Ectodermal cell (in vitro differentiated cells): ENCODE measurements at regions not wholly inside any gene's neighbourhood (a gene's known extent, or its start where the extent isn't known, plus 50 kb on each side); places are given as distances from the start of the nearest gene placed in this dataset.
"Not testable (repeated sequence)": the region's sequence is repeated elsewhere in the genome, so short reads cannot be mapped to it uniquely, and the experiment has no call there.

Experiments used
- H3K27ac ChIP-seq: 2 replicates; pipeline ENCODE4 v1.7.0; 2013; ENCODE audit warnings: mild to moderate bottlenecking, low read depth, low read length; ENCODE audit not compliant: insufficient read depth, poor library complexity, severe bottlenecking
- H3K27me3 ChIP-seq: 2 replicates; pipeline ENCODE4 v1.7.0; 2013; ENCODE audit warnings: mild to moderate bottlenecking, low read length; ENCODE audit not compliant: insufficient read depth, control insufficient read depth, poor library complexity, severe bottlenecking
- H3K36me3 ChIP-seq: one replicate; pipeline ENCODE4 v1.7.0; 2013; ENCODE audit warnings: low read length; ENCODE audit not compliant: control insufficient read depth, insufficient read depth
- H3K4me1 ChIP-seq: one replicate; pipeline ENCODE4 v1.7.0; 2013; ENCODE audit warnings: low read length; ENCODE audit not compliant: control insufficient read depth, insufficient read depth
- H3K4me3 ChIP-seq: 2 replicates; pipeline ENCODE4 v1.7.0; 2013; ENCODE audit warnings: low read depth, low read length, control low read depth; ENCODE audit not compliant: insufficient read depth
- H3K9me3 ChIP-seq: 2 replicates; pipeline ENCODE4 v1.7.0; 2013; ENCODE audit warnings: mild to moderate bottlenecking, low read length, moderate library complexity; ENCODE audit not compliant: control insufficient read depth
- WGBS, 2 experiments: methylation state at CpG; one replicate each; pipeline ENCODE4 v1.1.7; 2013; ENCODE audit warnings: missing lambda C conversion rate in 2 of 2; 5-methylcytosine and 5-hydroxymethylcytosine counted together

DNA sequence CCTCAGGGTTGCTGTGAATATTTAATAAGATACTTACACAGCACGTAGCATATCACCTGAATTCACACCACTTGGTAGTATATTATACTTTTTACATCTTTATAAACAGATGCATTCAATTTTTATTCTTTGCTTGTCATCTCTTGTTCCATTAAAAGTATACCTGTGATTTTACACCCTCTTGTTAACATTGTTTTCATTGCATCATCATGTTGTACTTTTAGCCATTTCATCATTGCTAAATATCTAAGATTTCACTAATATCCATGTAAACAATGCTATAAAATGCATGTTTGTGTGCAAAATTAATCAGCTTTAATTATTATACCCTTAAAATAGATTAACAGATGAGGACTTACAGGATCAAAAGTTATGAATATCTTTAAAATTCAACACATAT, 155.3 kb downstream of the MEX3B start:
- no peaks in the 10 kb centered on the region for H3K27me3 ChIP-seq
- no peak overlapping the region for H3K4me3 ChIP-seq
- H3K27ac ChIP-seq, result no peak overlapping the region
- no peaks in the 10 kb centered on the region for H3K36me3 ChIP-seq
- H3K4me1 ChIP-seq, result no peaks in the 10 kb centered on the region
- H3K9me3 ChIP-seq, result no peaks in the 10 kb centered on the region
- WGBS, 2 experiments, result 100% methylated on average over 1 of the region's 1 CpG; no CpG with 5 or more reads in 1 of the 2 experiments

DNA sequence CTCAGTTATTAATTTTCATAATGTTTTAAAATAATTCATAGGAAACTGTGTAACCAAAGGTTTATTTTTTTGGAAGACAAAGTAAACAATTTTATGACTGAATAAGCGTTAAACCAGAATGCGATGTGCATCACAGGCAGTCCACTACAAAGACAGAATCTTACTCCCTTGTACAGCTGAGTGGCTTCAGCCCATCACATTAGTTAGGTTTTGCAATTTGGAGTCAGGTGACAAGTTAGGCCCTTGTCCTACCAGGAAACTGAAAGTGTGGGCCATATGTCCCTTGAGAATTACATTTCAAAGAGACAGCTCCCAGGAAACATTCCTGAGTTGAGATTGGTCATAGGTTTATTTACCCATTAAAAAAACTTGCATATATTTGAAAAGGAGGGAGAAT, 156.3 kb downstream of the MEX3B start:
- Histone ChIP-seq H3K9me3 (no peaks in the 10 kb centered on the region), H3K27ac (no peak overlapping the region), H3K4me1 (no peaks in the 10 kb centered on the region), H3K4me3 (no peak overlapping the region), H3K36me3 (no peaks in the 10 kb centered on the region), H3K27me3 (no peaks in the 10 kb centered on the region)
- WGBS, 2 experiments, result 88 to 99% methylated on average over 2 of the region's 2 CpGs

DNA sequence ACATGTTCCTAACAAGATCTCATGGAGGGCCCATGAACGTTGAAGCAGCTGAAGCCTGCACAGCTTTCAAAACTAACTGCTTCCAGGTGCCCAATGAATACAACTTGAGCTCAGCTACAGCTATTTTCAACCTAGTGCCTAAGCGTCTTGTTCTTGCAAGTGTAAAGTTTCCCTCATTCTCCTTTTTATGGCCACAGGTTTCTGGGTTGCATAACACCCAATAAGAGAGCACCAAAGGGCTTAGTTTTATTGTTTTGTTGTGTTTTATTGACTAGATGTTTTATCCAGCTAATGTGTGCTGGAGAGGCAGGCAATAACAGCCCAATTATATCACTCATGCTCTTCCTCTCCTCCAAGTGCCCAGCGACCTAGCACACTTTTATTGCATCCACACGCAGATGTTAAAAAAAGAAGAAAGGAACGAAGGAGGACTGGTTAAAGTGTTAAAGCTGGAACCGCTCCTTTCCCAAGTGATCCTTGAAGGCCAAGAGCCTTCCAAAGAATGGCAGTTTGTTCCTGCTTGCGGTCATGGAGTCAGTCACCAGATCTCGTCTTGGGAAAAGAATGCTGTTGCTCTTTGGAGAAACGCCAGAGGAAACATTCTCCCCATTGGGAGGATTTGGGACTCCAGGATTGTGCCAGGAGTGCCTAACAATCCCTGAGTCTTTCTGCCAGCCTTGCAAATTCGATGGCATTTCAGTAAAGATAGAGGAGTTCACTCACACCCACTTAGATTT, 156.9 kb downstream of the MEX3B start:
- no peaks in the 10 kb centered on the region for H3K36me3 ChIP-seq
- no peaks in the 10 kb centered on the region for H3K9me3 ChIP-seq
- H3K4me3 ChIP-seq, result no peak overlapping the region
- no peaks in the 10 kb centered on the region for H3K27me3 ChIP-seq
- no peaks in the 10 kb centered on the region for H3K4me1 ChIP-seq
- 91% methylated on average over 10 of the region's 10 CpGs for WGBS, 2 experiments
- H3K27ac ChIP-seq, result no peak overlapping the region

DNA sequence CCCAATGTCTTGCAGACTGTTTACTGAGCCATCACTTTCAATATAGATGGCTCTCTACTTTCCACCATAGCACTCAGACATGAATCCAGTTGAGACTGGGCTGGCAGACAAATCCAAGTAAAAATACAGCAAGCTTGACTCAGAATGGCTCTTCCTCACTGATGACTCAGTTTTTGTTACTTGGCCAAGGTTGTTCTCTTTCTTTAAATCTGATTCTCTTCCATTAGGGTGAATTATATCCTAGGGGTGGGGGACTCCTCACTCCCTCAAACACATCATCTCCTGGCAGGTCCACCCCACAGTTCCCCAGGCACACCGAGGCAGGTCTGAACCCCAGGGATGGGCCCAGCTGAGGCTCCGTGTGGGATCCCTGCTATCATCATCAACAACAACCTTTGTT, 157.9 kb downstream of the MEX3B start:
- Histone ChIP-seq H3K4me1 (no peaks in the 10 kb centered on the region), H3K27ac (no peak overlapping the region), H3K4me3 (no peak overlapping the region), H3K36me3 (no peaks in the 10 kb centered on the region), H3K27me3 (no peaks in the 10 kb centered on the region), H3K9me3 (no peaks in the 10 kb centered on the region)
- 89 to 93% methylated on average over 1 of the region's 2 CpGs for WGBS, 2 experiments

DNA sequence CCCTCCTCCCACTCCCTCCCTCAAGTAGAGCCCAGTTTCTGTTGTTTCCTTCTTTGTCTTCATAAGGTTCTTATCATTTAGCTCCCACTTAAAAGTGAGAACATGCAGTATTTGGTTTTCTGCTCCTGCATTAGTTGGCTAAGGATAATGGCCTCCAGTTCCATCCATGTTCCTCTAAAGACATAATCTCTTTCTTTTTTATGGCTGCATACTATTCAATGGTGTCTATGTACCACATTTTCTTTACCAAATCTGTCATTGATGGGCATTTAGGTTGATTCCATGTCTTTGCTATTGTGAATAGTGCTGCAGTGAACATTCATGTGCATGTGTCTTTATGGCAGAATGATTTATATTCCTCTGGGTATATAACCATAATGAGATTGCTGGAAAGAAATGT, 158.6 kb downstream of the MEX3B start:
- not testable (repeated sequence) for H3K4me1 ChIP-seq, H3K27me3 ChIP-seq, H3K36me3 ChIP-seq, H3K9me3 ChIP-seq, H3K27ac ChIP-seq, H3K4me3 ChIP-seq

DNA sequence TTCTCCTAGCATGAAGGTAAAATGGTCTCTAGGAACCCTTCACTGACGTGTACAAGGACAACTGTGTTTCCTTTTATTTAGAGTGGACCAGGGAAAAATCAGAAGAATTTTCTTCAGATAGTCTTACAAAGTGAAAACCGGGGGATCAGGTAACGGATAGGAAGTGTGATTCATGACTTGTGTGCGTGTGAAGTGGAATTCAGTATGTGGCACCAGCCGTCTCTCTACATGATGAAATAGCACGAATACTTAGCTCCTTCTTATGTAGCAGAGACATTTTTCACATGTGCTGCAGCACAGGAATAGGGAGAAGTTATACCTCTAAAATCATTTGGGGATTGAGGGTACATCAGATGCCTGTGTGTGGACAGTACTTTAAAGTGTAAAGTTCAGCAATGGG, 159.2 kb downstream of the MEX3B start:
- H3K36me3 ChIP-seq, result no peaks in the 10 kb centered on the region
- no peaks in the 10 kb centered on the region for H3K27me3 ChIP-seq
- no peaks in the 10 kb centered on the region for H3K4me1 ChIP-seq
- H3K27ac ChIP-seq, result no peak overlapping the region
- 94 to 97% methylated on average over 6 of the region's 6 CpGs for WGBS, 2 experiments
- H3K9me3 ChIP-seq, result no peaks in the 10 kb centered on the region
- H3K4me3 ChIP-seq, result no peak overlapping the region

DNA sequence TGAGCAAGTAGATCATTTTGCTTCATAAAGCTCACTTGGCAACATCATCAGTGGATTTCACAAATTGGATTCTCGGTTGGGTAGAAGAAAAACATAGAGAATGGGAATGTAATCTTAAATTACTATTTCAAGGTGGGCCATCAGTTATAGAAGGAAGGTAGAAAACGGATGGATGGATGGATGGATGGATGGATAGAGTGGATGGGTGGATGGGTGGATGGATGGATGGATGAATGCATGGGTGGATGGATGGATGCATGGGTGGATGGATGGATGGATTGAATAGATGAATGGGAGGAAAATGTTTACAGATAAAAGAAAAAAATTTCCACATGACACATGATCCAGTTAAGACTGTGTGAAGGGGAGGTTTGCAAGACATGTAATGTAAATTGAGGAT, 159.7 kb downstream of the MEX3B start:
- Histone ChIP-seq H3K4me3 (no peak overlapping the region), H3K27ac (no peak overlapping the region), H3K36me3 (no peaks in the 10 kb centered on the region), H3K4me1 (no peaks in the 10 kb centered on the region), H3K27me3 (no peaks in the 10 kb centered on the region), H3K9me3 (no peaks in the 10 kb centered on the region)
- 96 to 97% methylated on average over 2 of the region's 2 CpGs for WGBS, 2 experiments

DNA sequence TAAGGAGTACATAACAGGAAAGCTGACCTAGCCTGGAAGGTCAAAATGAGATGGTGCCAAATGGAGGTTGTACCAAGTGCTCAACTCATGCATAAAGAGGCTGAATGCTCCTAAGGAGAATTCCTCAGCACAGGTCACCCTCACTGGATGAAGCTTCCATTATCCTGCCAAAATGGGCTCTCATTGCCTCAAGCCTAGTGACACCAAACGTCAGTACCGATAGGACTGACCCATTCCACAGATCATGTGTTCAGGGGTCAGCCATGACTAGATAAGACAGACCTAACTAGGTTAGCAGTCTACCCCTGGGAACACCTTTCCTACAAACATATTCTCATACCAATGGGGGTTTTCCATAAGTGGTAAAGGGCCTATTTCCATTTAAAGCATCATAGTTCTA, 160.7 kb downstream of the MEX3B start:
- WGBS, 2 experiments, result 93 to 97% methylated on average over 2 of the region's 2 CpGs
- no peak overlapping the region for H3K4me3 ChIP-seq
- H3K36me3 ChIP-seq, result no peaks in the 10 kb centered on the region
- H3K27me3 ChIP-seq, result no peaks in the 10 kb centered on the region
- H3K27ac ChIP-seq, result no peak overlapping the region
- no peaks in the 10 kb centered on the region for H3K4me1 ChIP-seq
- H3K9me3 ChIP-seq, result no peaks in the 10 kb centered on the region

DNA sequence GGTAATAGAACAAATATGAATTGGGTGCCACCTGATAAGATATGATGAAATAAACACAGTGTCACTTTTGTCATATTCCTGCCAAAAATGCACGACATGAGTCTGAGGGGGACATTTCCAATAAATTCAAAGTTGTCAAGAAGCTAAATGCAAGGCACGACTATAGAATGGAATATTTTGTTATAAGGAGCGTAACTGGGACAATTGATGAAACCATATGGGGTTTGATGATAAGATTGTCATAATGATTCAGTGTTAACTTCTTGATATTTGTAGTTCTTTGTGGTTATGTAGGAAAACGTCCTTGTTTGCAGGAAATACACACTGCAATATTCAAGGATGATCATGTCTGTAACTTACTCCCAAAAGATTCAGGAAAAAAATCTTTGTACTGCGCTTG, 163.3 kb downstream of the MEX3B start:
- Histone ChIP-seq H3K27ac (no peak overlapping the region), H3K27me3 (no peaks in the 10 kb centered on the region), H3K4me1 (peaks cover 9% of the 10 kb centered on the region), H3K9me3 (no peaks in the 10 kb centered on the region), H3K36me3 (no peaks in the 10 kb centered on the region), H3K4me3 (no peak overlapping the region)
- 85 to 90% methylated on average over 4 to 5 of the region's 5 CpGs for WGBS, 2 experiments

DNA sequence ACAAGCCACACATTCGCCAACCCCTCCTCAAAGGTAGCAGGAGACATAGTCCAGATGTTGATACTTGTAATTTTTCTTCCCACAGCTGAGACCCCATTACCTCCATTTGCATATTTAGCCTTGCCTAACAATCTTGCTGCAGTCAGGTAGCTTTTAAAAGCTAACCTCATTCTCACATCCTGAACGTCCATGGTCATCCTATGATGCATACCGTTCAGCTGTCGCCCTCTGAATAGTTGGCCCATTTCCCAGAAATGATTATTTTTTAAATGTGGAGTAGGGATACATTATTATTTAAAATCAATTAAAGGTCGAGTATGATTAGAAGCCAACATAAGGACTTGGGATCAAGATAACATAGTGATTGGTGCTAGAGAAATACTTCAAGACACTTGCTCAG, 165.0 kb downstream of the MEX3B start:
- Histone ChIP-seq H3K4me3 (no peak overlapping the region), H3K36me3 (no peaks in the 10 kb centered on the region), H3K27ac (no peak overlapping the region), H3K27me3 (no peaks in the 10 kb centered on the region), H3K4me1 (peaks cover 10% of the 10 kb centered on the region), H3K9me3 (no peaks in the 10 kb centered on the region)
- 93 to 96% methylated on average over 3 to 5 of the region's 5 CpGs for WGBS, 2 experiments

DNA sequence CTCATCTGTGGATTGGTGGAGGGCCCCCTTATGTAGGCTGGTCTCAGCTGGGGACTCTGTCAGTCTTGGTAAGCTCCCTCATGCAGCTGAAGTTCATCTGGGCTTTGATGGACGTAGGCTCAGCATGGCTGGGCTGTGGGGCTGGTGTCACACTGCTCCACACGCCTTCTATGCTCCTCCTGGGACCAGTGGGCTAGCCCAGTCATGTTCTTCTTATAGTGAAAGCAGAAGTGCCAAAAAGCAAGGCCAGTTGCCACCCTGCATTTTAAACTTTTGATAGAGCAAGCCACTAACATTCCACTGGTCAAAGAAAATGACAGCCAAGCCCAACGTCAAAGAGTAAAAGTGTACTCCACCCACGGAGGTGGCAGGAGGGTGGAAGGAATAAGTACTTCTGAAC, 165.5 kb downstream of the MEX3B start:
- H3K36me3 ChIP-seq, result no peaks in the 10 kb centered on the region
- H3K9me3 ChIP-seq, result no peaks in the 10 kb centered on the region
- H3K4me1 ChIP-seq, result peaks cover 10% of the 10 kb centered on the region
- no peak overlapping the region for H3K27ac ChIP-seq
- H3K4me3 ChIP-seq, result no peak overlapping the region
- 90 to 92% methylated on average over 4 of the region's 4 CpGs for WGBS, 2 experiments
- H3K27me3 ChIP-seq, result no peaks in the 10 kb centered on the region
